HG03457 (cell line): ENCODE measurements at regions not wholly inside any gene's neighbourhood (a gene's known extent, or its start where the extent isn't known, plus 50 kb on each side); places are given as distances from the start of the nearest gene placed in this dataset.
A peak's percentile ranks its signal among the peaks of the same experiment; 100 is the strongest.
"Not testable (repeated sequence)": the region's sequence is repeated elsewhere in the genome, so short reads cannot be mapped to it uniquely, and the experiment has no call there.

ENCODE experiments used
- ATAC-seq: cut with Tn5 transposase; IDR thresholded peaks from one replicate; pipeline ENCODE4 v1.9.1; 2021; ENCODE audit warnings: moderate number of reproducible peaks; ENCODE audit not compliant: unreplicated experiment

- no peak for ATAC-seq
Observed at GRCh38 chr14:46596236-46596635, 55.3 kb downstream of the RPL10L start.

- ATAC-seq = no peak
Observed at GRCh38 chr14:46582826-46583225, 68.8 kb downstream of the RPL10L start.

GRCh38 chr14:46581036-46581671 lies 70.4 kb downstream of the RPL10L start:
- no peak for ATAC-seq

GRCh38 chr14:46574978-46575375 lies 76.6 kb downstream of the RPL10L start:
- no peak for ATAC-seq

- no peak for ATAC-seq
Observed at GRCh38 chr14:46574221-46574977, 77.2 kb downstream of the RPL10L start.

- ATAC-seq = no peak
Observed at GRCh38 chr14:46573498-46573897, 78.1 kb downstream of the RPL10L start.

- ATAC-seq = no peak
Observed at GRCh38 chr14:46571970-46572369, 79.6 kb downstream of the RPL10L start.

GRCh38 chr14:46568161-46568560 lies 83.4 kb downstream of the RPL10L start:
- not testable (repeated sequence) for ATAC-seq

GRCh38 chr14:46550836-46551235 lies 100.7 kb downstream of the RPL10L start:
- ATAC-seq = no peak

GRCh38 chr14:46540986-46541385 lies 110.6 kb downstream of the RPL10L start:
- no peak for ATAC-seq

GRCh38 chr14:46519121-46519520 lies 132.5 kb downstream of the RPL10L start:
- no peak for ATAC-seq

GRCh38 chr14:46508752-46509151 lies 142.8 kb downstream of the RPL10L start:
- ATAC-seq = not testable (repeated sequence)

GRCh38 chr14:46499521-46499920 lies 152.1 kb downstream of the RPL10L start:
- no peak for ATAC-seq

- no peak for ATAC-seq
Observed at GRCh38 chr14:46496409-46496808, 155.2 kb downstream of the RPL10L start.

GRCh38 chr14:46490238-46490685 lies 161.3 kb downstream of the RPL10L start:
- ATAC-seq = peak; percentile 97

- ATAC-seq = no peak
Observed at GRCh38 chr14:46488374-46488773, 163.2 kb downstream of the RPL10L start.

- ATAC-seq = no peak
Observed at GRCh38 chr14:46487582-46488350, 163.8 kb downstream of the RPL10L start.

- ATAC-seq = no peak
Observed at GRCh38 chr14:46482200-46482599, 169.4 kb downstream of the RPL10L start.

GRCh38 chr14:46480817-46481216 lies 170.8 kb downstream of the RPL10L start:
- ATAC-seq = no peak

GRCh38 chr14:46472261-46472660 lies 179.3 kb downstream of the RPL10L start:
- ATAC-seq = no peak

- no peak for ATAC-seq
Observed at GRCh38 chr14:46464341-46464740, 187.2 kb downstream of the RPL10L start.

- ATAC-seq = no peak
Observed at GRCh38 chr14:46451800-46452199, 199.8 kb downstream of the RPL10L start.
